Esophagus squamous epithelium (tissue), 5 donors: ENCODE measurements at regions not wholly inside any gene's neighbourhood (a gene's known extent, or its start where the extent isn't known, plus 50 kb on each side); places are given as distances from the start of the nearest gene placed in this dataset.

Experiments used
- DNase-seq: peaks from one replicate; lab custom pipeline; 2025; lab: John Stamatoyannopoulos, UW
- H3K27ac ChIP-seq, 4 donors: fragments of 200-600 bp; sonication (generic); one replicate each; pipeline ENCODE4 v1.5.1; 2016 to 2019; ENCODE audit warnings: mild to moderate bottlenecking in 1 of 4
- H3K27me3 ChIP-seq, 4 donors: fragments of 200-600 bp; sonication (generic); 1 replicate in 3 of 4; 2 replicates in 1 of 4; pipeline versions ENCODE4 v1.5.1 to v1.6.0; 2017 to 2021; ENCODE audit warnings: antibody characterized with exemption in 1 of 4
- H3K36me3 ChIP-seq, 3 donors: fragments of 200-600 bp; sonication (generic); one replicate each; pipeline ENCODE4 v1.5.1; 2016 to 2019
- H3K4me1 ChIP-seq, 3 donors: fragments of 200-600 bp; sonication (generic); one replicate each; pipeline ENCODE4 v1.5.1; 2017 to 2019
- H3K4me3 ChIP-seq, 4 donors: fragments of 200-600 bp; sonication (generic); 1 replicate in 3 of 4; 2 replicates in 1 of 4; pipeline ENCODE4 v1.5.1; 2016 to 2019; ENCODE audit warnings: mild to moderate bottlenecking in 2 of 4, moderate library complexity in 1 of 4
- H3K9me3 ChIP-seq, 3 donors: fragments of 200-600 bp; sonication (generic); one replicate each; pipeline ENCODE4 v1.5.1; 2016 to 2019
- POLR2A ChIP-seq, 4 donors: fragments of 450-650 bp; IDR thresholded peaks; one replicate each; pipeline ENCODE4 v1.6.1; 2017; ENCODE audit warnings: antibody characterized with exemption in 4 of 4, mild to moderate bottlenecking in 4 of 4, moderate library complexity in 3 of 4
- WGBS, 2 donors: methylation state at CpG; one replicate each; pipeline ENCODE4 v1.1.5; 2018; 5-methylcytosine and 5-hydroxymethylcytosine counted together
- intact Hi-C: fragments of 100-400 bp; cut with DNase I; formaldehyde crosslinking; loops from one replicate; pipeline ENCODE4 v1.15.0; 2022
- TF ChIP-seq, protein P1 (sequence below), 6 experiments: fragments of 450-650 bp in 4 of 6; fragments of 200-600 bp in 2 of 6; sonication (generic) in 2 of 6; IDR thresholded peaks; one replicate each; pipeline ENCODE4 v1.5.1; 2016 to 2019; ENCODE audit warnings: antibody characterized with exemption in 6 of 6, mild to moderate bottlenecking in 4 of 6, moderate library complexity in 4 of 6
- donor health status: DM: yes; HTN: yes; CAD: no.

DNA sequence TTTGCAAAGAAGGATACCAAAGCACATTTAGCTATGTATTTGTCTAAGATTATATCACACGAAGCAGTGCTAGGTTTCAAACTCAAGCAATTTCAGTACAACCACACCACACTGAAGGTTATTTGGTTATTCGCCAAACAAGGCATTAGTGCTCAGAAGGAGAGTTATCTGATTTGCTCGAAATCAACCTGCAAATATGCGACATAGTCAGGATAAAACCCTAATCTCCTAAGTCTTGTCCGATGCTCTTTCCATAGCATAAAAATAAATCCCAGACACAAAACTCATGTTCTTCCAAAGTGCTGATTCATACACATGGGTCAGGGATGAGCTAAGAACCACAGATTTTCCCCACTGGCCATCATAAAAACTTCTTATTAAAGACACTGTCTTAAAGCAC is 1288.0 kb upstream of the SORCS1 start:
- Histone ChIP-seq H3K4me1 (no peaks in the 10 kb centered on the region), H3K27me3 (no peaks in the 10 kb centered on the region), H3K27ac (no peak overlapping the region), H3K9me3 (no peaks in the 10 kb centered on the region), H3K36me3 (no peaks in the 10 kb centered on the region), H3K4me3 (no peak overlapping the region)
- TF ChIP-seq POLR2A (IDR thresholded peaks at IDR 0.05), result no peak
- TF ChIP-seq, protein P1, sequence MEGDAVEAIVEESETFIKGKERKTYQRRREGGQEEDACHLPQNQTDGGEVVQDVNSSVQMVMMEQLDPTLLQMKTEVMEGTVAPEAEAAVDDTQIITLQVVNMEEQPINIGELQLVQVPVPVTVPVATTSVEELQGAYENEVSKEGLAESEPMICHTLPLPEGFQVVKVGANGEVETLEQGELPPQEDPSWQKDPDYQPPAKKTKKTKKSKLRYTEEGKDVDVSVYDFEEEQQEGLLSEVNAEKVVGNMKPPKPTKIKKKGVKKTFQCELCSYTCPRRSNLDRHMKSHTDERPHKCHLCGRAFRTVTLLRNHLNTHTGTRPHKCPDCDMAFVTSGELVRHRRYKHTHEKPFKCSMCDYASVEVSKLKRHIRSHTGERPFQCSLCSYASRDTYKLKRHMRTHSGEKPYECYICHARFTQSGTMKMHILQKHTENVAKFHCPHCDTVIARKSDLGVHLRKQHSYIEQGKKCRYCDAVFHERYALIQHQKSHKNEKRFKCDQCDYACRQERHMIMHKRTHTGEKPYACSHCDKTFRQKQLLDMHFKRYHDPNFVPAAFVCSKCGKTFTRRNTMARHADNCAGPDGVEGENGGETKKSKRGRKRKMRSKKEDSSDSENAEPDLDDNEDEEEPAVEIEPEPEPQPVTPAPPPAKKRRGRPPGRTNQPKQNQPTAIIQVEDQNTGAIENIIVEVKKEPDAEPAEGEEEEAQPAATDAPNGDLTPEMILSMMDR (IDR thresholded peaks at IDR 0.05), result no peak
- intact Hi-C loops, result no loop called here
- 82 to 86% methylated on average over 5 of the region's 5 CpGs for WGBS, 2 donors
- no peak for DNase-seq

DNA sequence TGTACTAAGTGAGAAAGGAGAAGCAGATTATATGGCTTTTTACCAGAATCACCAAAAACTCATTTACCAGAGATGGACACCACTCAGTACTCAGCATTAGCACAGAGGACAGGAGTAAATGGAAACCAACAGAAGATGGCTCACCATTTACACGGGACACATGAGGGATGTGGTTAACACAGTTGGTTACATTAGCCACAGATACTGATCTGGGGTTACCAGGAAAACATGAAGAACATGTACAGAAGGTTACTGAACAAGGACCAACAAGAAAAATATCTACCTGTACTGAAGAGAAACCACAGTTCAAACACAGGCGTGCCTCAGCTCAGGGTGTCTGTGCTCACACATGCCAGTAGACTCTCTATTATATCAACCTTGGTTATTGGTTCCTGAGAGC is 1285.8 kb upstream of the SORCS1 start:
- Histone ChIP-seq H3K9me3 (no peaks in the 10 kb centered on the region), H3K36me3 (no peaks in the 10 kb centered on the region), H3K27ac (no peak overlapping the region), H3K4me3 (no peak overlapping the region), H3K4me1 (no peaks in the 10 kb centered on the region), H3K27me3 (no peaks in the 10 kb centered on the region)
- no peak for TF ChIP-seq POLR2A (IDR thresholded peaks at IDR 0.05)
- TF ChIP-seq, protein P1 (IDR thresholded peaks at IDR 0.05), result no peak
- intact Hi-C loops, result no loop called here
- DNase-seq, result no peak
- WGBS, 2 donors, result 52 to 57% methylated on average over 2 of the region's 2 CpGs

DNA sequence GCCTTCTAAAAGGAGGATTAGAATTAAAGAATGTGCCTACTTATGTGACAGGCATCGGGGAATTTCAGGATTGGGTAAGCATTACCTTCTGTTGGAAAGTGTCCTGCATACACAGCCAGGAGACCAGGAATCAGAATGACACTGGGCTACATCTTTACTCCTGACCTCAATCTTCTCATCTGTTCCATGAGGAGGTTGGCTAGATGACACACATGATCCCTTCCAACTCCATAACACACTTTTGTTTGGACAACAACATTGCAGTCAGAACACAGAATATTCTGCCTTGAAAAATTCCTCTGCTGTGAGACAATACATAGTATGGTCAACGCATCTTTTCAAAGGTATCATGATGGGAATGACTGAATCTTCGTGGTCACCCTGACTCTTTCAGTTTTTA is 1281.2 kb upstream of the SORCS1 start:
- Histone ChIP-seq H3K9me3 (no peaks in the 10 kb centered on the region), H3K27ac (no peak overlapping the region), H3K36me3 (no peaks in the 10 kb centered on the region), H3K27me3 (no peaks in the 10 kb centered on the region), H3K4me3 (no peak overlapping the region), H3K4me1 (no peaks in the 10 kb centered on the region)
- TF ChIP-seq, protein P1 (IDR thresholded peaks at IDR 0.05), result no peak
- no peak for TF ChIP-seq POLR2A (IDR thresholded peaks at IDR 0.05)
- intact Hi-C loops, result no loop called here
- DNase-seq, result no peak
- WGBS, 2 donors, result 65 to 76% methylated on average over 3 of the region's 3 CpGs

DNA sequence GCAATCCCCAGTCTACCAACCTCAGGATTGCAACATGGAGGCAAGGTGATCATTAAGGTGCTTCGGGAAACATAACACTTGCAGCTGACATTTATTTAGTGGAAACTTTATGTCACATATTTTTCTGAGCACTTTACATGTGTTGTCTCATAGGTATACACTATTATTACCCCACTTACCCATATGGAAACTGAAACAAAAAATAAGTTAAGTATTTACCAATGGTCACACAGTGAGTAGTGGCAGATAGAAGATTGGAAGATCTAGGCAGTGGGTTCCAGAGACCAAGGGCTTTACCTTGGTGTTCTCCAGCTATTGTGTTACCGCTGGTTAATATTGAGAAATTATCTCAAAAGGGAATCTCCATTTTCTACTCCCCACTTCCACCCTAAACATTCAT is 1279.1 kb upstream of the SORCS1 start:
- 84 to 90% methylated on average over 2 of the region's 2 CpGs for WGBS, 2 donors
- Histone ChIP-seq H3K27me3 (no peaks in the 10 kb centered on the region), H3K27ac (no peak overlapping the region), H3K9me3 (no peaks in the 10 kb centered on the region), H3K4me3 (no peak overlapping the region), H3K36me3 (no peaks in the 10 kb centered on the region), H3K4me1 (no peaks in the 10 kb centered on the region)
- no peak for DNase-seq
- TF ChIP-seq POLR2A (IDR thresholded peaks at IDR 0.05), result no peak
- TF ChIP-seq, protein P1 (IDR thresholded peaks at IDR 0.05), result no peak
- intact Hi-C loops, result no loop called here

DNA sequence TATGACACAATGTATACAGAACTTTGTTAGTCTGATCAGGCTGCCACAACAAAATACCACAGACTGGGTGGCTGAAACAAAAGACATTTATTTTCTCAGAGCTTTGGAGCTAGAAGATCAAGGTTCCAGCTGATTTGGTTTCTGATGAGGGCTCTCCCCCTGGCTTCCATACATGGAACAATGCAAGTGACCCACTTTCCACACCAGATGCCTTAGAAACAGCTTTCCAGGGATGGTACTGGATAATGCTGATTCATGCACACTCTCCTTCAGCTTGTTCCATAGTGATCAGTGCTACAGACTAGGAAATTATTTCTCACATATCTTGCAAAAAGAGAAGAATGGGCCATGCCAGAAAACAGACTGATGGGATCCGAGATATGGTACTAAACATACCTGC is 1274.9 kb upstream of the SORCS1 start:
- 33 to 65% methylated on average over 1 of the region's 1 CpG for WGBS, 2 donors
- TF ChIP-seq, protein P1 (IDR thresholded peaks at IDR 0.05), result no peak
- TF ChIP-seq POLR2A (IDR thresholded peaks at IDR 0.05), result no peak
- no peak overlapping the region for H3K4me3 ChIP-seq
- intact Hi-C loops, result no loop called here
- H3K4me1 ChIP-seq, result no peaks in the 10 kb centered on the region
- H3K27me3 ChIP-seq, result no peaks in the 10 kb centered on the region
- no peak for DNase-seq
- no peaks in the 10 kb centered on the region for H3K9me3 ChIP-seq
- H3K36me3 ChIP-seq, result no peaks in the 10 kb centered on the region
- no peak overlapping the region for H3K27ac ChIP-seq
